HG03139 (cell line): ENCODE measurements at regions not wholly inside any gene's neighbourhood (a gene's known extent, or its start where the extent isn't known, plus 50 kb on each side); places are given as distances from the start of the nearest gene placed in this dataset.

ENCODE experiments used
- ATAC-seq: cut with Tn5 transposase; IDR thresholded peaks from one replicate; pipeline ENCODE4 v1.9.1; 2021; ENCODE audit not compliant: unreplicated experiment

GRCh38 chr18:44186001-44186400 is 494.7 kb upstream of the SETBP1 start:
- no peak for ATAC-seq

GRCh38 chr18:44187090-44187489 is 493.6 kb upstream of the SETBP1 start:
- no peak for ATAC-seq

- no peak for ATAC-seq
Measured at GRCh38 chr18:44195394-44196140, 485.1 kb upstream of the SETBP1 start.

- ATAC-seq = no peak
Measured at GRCh38 chr18:44197832-44198611, 482.7 kb upstream of the SETBP1 start.

GRCh38 chr18:44198612-44199284 is 481.9 kb upstream of the SETBP1 start:
- ATAC-seq = no peak

- no peak for ATAC-seq
Measured at GRCh38 chr18:44213293-44213692, 467.4 kb upstream of the SETBP1 start.

GRCh38 chr18:44214396-44214795 is 466.3 kb upstream of the SETBP1 start:
- ATAC-seq = no peak

GRCh38 chr18:44216169-44216568 is 464.5 kb upstream of the SETBP1 start:
- no peak for ATAC-seq

- ATAC-seq = no peak
Measured at GRCh38 chr18:44227501-44227900, 453.2 kb upstream of the SETBP1 start.

GRCh38 chr18:44229693-44230108 is 451.0 kb upstream of the SETBP1 start:
- ATAC-seq = no peak

GRCh38 chr18:44231936-44232335 is 448.8 kb upstream of the SETBP1 start:
- ATAC-seq = no peak

GRCh38 chr18:44232500-44232899 is 448.2 kb upstream of the SETBP1 start:
- ATAC-seq = no peak

GRCh38 chr18:44238454-44238853 is 442.2 kb upstream of the SETBP1 start:
- no peak for ATAC-seq

- ATAC-seq = no peak
Measured at GRCh38 chr18:44238911-44239310, 441.8 kb upstream of the SETBP1 start.

GRCh38 chr18:44241020-44241419 is 439.7 kb upstream of the SETBP1 start:
- ATAC-seq = no peak

- ATAC-seq = no peak
Measured at GRCh38 chr18:44245019-44245418, 435.7 kb upstream of the SETBP1 start.

GRCh38 chr18:44246001-44246400 is 434.7 kb upstream of the SETBP1 start:
- no peak for ATAC-seq

- no peak for ATAC-seq
Measured at GRCh38 chr18:44258086-44258485, 422.6 kb upstream of the SETBP1 start.

GRCh38 chr18:44258576-44258975 is 422.1 kb upstream of the SETBP1 start:
- no peak for ATAC-seq

- ATAC-seq = no peak
Measured at GRCh38 chr18:44259610-44260009, 421.1 kb upstream of the SETBP1 start.

GRCh38 chr18:44265437-44265836 is 415.3 kb upstream of the SETBP1 start:
- ATAC-seq = no peak

- no peak for ATAC-seq
Measured at GRCh38 chr18:44273298-44273697, 407.4 kb upstream of the SETBP1 start.
